ENCODE measurements at regions not wholly inside any gene's neighbourhood (a gene's known extent, or its start where the extent isn't known, plus 50 kb on each side); places are given as distances from the start of the nearest gene placed in this dataset.
"Not testable (repeated sequence)": the region's sequence is repeated elsewhere in the genome, so short reads cannot be mapped to it uniquely, and the experiment has no call there.

GRCh38 chr16:75864243-75864642, 138.0 kb upstream of the CPHXL start:
- Histone ChIP-seq H3K4me3 (no peak overlapping the region), H3K27me3 (no peaks in the 10 kb centered on the region), H3K27ac (no peak overlapping the region), H3K36me3 (no peaks in the 10 kb centered on the region), H3K4me1 (no peaks in the 10 kb centered on the region), H3K9me3 (no peaks in the 10 kb centered on the region)
- intact Hi-C loops (cut with DNase I): no loop called here
- WGBS, 2 donors: 76 to 84% methylated on average over 1 of the region's 1 CpG
- no peak for DNase-seq
- no peak for TF ChIP-seq POLR2AphosphoS5 (IDR thresholded peaks at IDR 0.05)
- TF ChIP-seq POLR2A (IDR thresholded peaks at IDR 0.05): no peak
- no peak for TF ChIP-seq CTCF (IDR thresholded peaks at IDR 0.05)
- no peak for TF ChIP-seq EP300 (IDR thresholded peaks at IDR 0.05)

GRCh38 chr16:75865736-75866135, 139.4 kb upstream of the CPHXL start:
- H3K36me3 ChIP-seq: no peaks in the 10 kb centered on the region
- DNase-seq: no peak
- WGBS, 2 donors: 77 to 84% methylated on average over 3 of the region's 3 CpGs
- H3K4me1 ChIP-seq: no peaks in the 10 kb centered on the region
- no peaks in the 10 kb centered on the region for H3K27me3 ChIP-seq
- intact Hi-C loops (cut with DNase I): no loop called here
- TF ChIP-seq CTCF (IDR thresholded peaks at IDR 0.05) (no peak), POLR2AphosphoS5 (IDR thresholded peaks at IDR 0.05) (no peak), POLR2A (IDR thresholded peaks at IDR 0.05) (no peak), EP300 (IDR thresholded peaks at IDR 0.05) (no peak)
- H3K9me3 ChIP-seq: no peaks in the 10 kb centered on the region
- no peak overlapping the region for H3K4me3 ChIP-seq
- H3K27ac ChIP-seq: no peak overlapping the region

GRCh38 chr16:75868636-75869632, 142.6 kb upstream of the CPHXL start:
- TF ChIP-seq CTCF (IDR thresholded peaks at IDR 0.05): no peak
- no peak for TF ChIP-seq POLR2A (IDR thresholded peaks at IDR 0.05)
- TF ChIP-seq EP300 (IDR thresholded peaks at IDR 0.05): no peak
- no peak for TF ChIP-seq POLR2AphosphoS5 (IDR thresholded peaks at IDR 0.05)
- no peaks in the 10 kb centered on the region for H3K36me3 ChIP-seq
- H3K4me1 ChIP-seq: no peaks in the 10 kb centered on the region
- no peak overlapping the region for H3K27ac ChIP-seq
- H3K4me3 ChIP-seq: no peak overlapping the region
- no peaks in the 10 kb centered on the region for H3K9me3 ChIP-seq
- no peaks in the 10 kb centered on the region for H3K27me3 ChIP-seq
- WGBS, 2 donors: 62 to 67% methylated on average over 9 of the region's 9 CpGs
- intact Hi-C loops (cut with DNase I): no loop called here
- no peak for DNase-seq

- 94% methylated on average over 3 of the region's 3 CpGs for WGBS, 2 donors
- DNase-seq; H3K27ac ChIP-seq; intact Hi-C loops (cut with DNase I); H3K4me3 ChIP-seq; H3K36me3 ChIP-seq; H3K27me3 ChIP-seq; H3K9me3 ChIP-seq; H3K4me1 ChIP-seq: not testable (repeated sequence)
These were observed 155.0 kb upstream of the CPHXL start for GRCh38 chr16:75881280-75881679.

- Histone ChIP-seq H3K27me3 (no peaks in the 10 kb centered on the region), H3K4me3 (no peak overlapping the region), H3K36me3 (no peaks in the 10 kb centered on the region), H3K9me3 (no peaks in the 10 kb centered on the region), H3K27ac (no peak overlapping the region), H3K4me1 (no peaks in the 10 kb centered on the region)
- TF ChIP-seq EP300 (IDR thresholded peaks at IDR 0.05): no peak
- TF ChIP-seq POLR2AphosphoS5 (IDR thresholded peaks at IDR 0.05): no peak
- no peak for TF ChIP-seq CTCF (IDR thresholded peaks at IDR 0.05)
- TF ChIP-seq POLR2A (IDR thresholded peaks at IDR 0.05): no peak
- intact Hi-C loops (cut with DNase I): no loop called here
- DNase-seq: no peak
- WGBS, 2 donors: 9 to 39% methylated on average over 3 of the region's 3 CpGs
These were observed 172.9 kb upstream of the CPHXL start for GRCh38 chr16:75899163-75899562.

Data from sigmoid colon (tissue), 6 donors.